GM21717 (cell line): ENCODE measurements at regions not wholly inside any gene's neighbourhood (a gene's known extent, or its start where the extent isn't known, plus 50 kb on each side); places are given as distances from the start of the nearest gene placed in this dataset.
"Not testable (repeated sequence)": the region's sequence is repeated elsewhere in the genome, so short reads cannot be mapped to it uniquely, and the experiment has no call there.

Experiments
- ATAC-seq: cut with Tn5 transposase; IDR thresholded peaks from one replicate; pipeline ENCODE4 v1.9.1; 2021; ENCODE audit warnings: mild to moderate bottlenecking, moderate library complexity; ENCODE audit not compliant: unreplicated experiment

- ATAC-seq = no peak
These were observed 57.0 kb downstream of the PCDH20 start for GRCh38 chr13:61358599-61358998.

- no peak for ATAC-seq
These were observed 65.3 kb downstream of the PCDH20 start for GRCh38 chr13:61350341-61350740.

GRCh38 chr13:61339054-61339621 is 76.5 kb downstream of the PCDH20 start:
- no peak for ATAC-seq

- no peak for ATAC-seq
These were observed 99.0 kb downstream of the PCDH20 start for GRCh38 chr13:61316647-61317046.

GRCh38 chr13:61294467-61295191 is 121.0 kb downstream of the PCDH20 start:
- ATAC-seq = no peak

- no peak for ATAC-seq
These were observed 129.4 kb downstream of the PCDH20 start for GRCh38 chr13:61286148-61286745.

- no peak for ATAC-seq
These were observed 137.9 kb downstream of the PCDH20 start for GRCh38 chr13:61277586-61278276.

GRCh38 chr13:61277088-61277487 is 138.6 kb downstream of the PCDH20 start:
- ATAC-seq = no peak

- no peak for ATAC-seq
These were observed 139.2 kb downstream of the PCDH20 start for GRCh38 chr13:61276401-61276800.

- no peak for ATAC-seq
These were observed 139.9 kb downstream of the PCDH20 start for GRCh38 chr13:61275736-61276135.

- ATAC-seq = no peak
These were observed 140.4 kb downstream of the PCDH20 start for GRCh38 chr13:61275251-61275650.

- ATAC-seq = not testable (repeated sequence)
These were observed 148.8 kb downstream of the PCDH20 start for GRCh38 chr13:61266896-61267295.

- no peak for ATAC-seq
These were observed 153.7 kb downstream of the PCDH20 start for GRCh38 chr13:61261746-61262472.

GRCh38 chr13:61258185-61258584 is 157.5 kb downstream of the PCDH20 start:
- no peak for ATAC-seq

- ATAC-seq = no peak
These were observed 160.4 kb downstream of the PCDH20 start for GRCh38 chr13:61255040-61255796.

GRCh38 chr13:61253105-61253877 is 162.4 kb downstream of the PCDH20 start:
- ATAC-seq = no peak

- no peak for ATAC-seq
These were observed 163.4 kb downstream of the PCDH20 start for GRCh38 chr13:61252213-61252612.

- ATAC-seq = peak; percentile 87
These were observed 168.3 kb downstream of the PCDH20 start for GRCh38 chr13:61247149-61247936.

- no peak for ATAC-seq
These were observed 169.3 kb downstream of the PCDH20 start for GRCh38 chr13:61246351-61246750.
